HL-60 (cell line): ENCODE measurements at regions not wholly inside any gene's neighbourhood (a gene's known extent, or its start where the extent isn't known, plus 50 kb on each side); places are given as distances from the start of the nearest gene placed in this dataset.

Experiments used
- DNase-seq, 2 experiments: peaks; one replicate each; pipeline ENCODE4 v3.0.0-alpha.2; 2010 to 2020; ENCODE audit warnings: low read depth in 1 of 2, low spot score in 1 of 2
- H3K27ac ChIP-seq: fragments of 250-450 bp; sonication (Bioruptor Pico); replicated peaks from 2 replicates; pipeline ENCODE4 v1.5.1; 2020; ENCODE audit warnings: mild to moderate bottlenecking, moderate library complexity
- H3K27me3 ChIP-seq: fragments of 250-450 bp; sonication (Bioruptor Pico); 2 replicates; pipeline ENCODE4 v1.5.1; 2021; ENCODE audit warnings: mild to moderate bottlenecking, moderate library complexity; ENCODE audit not compliant: insufficient read depth, poor library complexity, severe bottlenecking
- H3K4me3 ChIP-seq: replicated peaks from 2 replicates; pipeline ENCODE4 v1.5.1; 2011; ENCODE audit warnings: mild to moderate bottlenecking, control low read depth, low read length; ENCODE audit not compliant: insufficient read depth
- GABPA ChIP-seq: IDR thresholded peaks from 2 replicates; pipeline ENCODE4 v1.6.1; 2012; ENCODE audit warnings: low read depth
- POLR2AphosphoS5 ChIP-seq: IDR thresholded peaks from 2 replicates; pipeline ENCODE4 v1.6.1; 2012; ENCODE audit warnings: low read depth
- SPI1 ChIP-seq: IDR thresholded peaks from 2 replicates; pipeline ENCODE4 v1.6.1; 2012; ENCODE audit warnings: low read depth, mild to moderate bottlenecking, borderline replicate concordance
- TF ChIP-seq, protein P1 (sequence below): IDR thresholded peaks from 2 replicates; pipeline ENCODE4 v1.6.1; 2012; ENCODE audit warnings: low read depth; ENCODE audit not compliant: insufficient replicate concordance
- TF ChIP-seq, protein P2 (sequence below): IDR thresholded peaks from one replicate; pipeline ENCODE4 v1.5.1; 2011; ENCODE audit warnings: low read length, control low read depth, inconsistent platforms; ENCODE audit not compliant: insufficient read depth

DNA sequence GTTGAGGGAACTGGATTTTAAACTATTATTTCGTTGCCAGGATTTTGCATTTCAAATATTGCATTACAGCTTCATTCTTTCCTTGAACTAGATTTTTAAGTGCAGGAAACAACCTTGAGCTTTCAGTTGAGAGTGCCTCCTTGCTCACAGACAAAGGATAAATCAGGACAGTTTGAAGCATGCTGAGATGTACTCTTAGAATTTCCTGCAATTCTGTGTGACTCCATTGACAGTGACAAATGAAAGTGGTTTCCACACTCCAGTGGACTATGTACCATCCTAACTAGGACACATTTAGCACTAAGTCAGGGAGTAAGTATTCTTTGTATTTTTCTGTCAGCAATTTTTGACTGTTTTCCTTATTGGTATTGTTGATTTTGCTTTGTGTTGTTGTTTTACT is 100.0 kb upstream of the PLCXD3 start:
- no peaks in the 10 kb centered on the region for H3K27me3 ChIP-seq
- no peak for TF ChIP-seq POLR2AphosphoS5
- TF ChIP-seq, protein P1, sequence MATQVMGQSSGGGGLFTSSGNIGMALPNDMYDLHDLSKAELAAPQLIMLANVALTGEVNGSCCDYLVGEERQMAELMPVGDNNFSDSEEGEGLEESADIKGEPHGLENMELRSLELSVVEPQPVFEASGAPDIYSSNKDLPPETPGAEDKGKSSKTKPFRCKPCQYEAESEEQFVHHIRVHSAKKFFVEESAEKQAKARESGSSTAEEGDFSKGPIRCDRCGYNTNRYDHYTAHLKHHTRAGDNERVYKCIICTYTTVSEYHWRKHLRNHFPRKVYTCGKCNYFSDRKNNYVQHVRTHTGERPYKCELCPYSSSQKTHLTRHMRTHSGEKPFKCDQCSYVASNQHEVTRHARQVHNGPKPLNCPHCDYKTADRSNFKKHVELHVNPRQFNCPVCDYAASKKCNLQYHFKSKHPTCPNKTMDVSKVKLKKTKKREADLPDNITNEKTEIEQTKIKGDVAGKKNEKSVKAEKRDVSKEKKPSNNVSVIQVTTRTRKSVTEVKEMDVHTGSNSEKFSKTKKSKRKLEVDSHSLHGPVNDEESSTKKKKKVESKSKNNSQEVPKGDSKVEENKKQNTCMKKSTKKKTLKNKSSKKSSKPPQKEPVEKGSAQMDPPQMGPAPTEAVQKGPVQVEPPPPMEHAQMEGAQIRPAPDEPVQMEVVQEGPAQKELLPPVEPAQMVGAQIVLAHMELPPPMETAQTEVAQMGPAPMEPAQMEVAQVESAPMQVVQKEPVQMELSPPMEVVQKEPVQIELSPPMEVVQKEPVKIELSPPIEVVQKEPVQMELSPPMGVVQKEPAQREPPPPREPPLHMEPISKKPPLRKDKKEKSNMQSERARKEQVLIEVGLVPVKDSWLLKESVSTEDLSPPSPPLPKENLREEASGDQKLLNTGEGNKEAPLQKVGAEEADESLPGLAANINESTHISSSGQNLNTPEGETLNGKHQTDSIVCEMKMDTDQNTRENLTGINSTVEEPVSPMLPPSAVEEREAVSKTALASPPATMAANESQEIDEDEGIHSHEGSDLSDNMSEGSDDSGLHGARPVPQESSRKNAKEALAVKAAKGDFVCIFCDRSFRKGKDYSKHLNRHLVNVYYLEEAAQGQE = no peak
- no peak for TF ChIP-seq SPI1
- TF ChIP-seq, protein P2, sequence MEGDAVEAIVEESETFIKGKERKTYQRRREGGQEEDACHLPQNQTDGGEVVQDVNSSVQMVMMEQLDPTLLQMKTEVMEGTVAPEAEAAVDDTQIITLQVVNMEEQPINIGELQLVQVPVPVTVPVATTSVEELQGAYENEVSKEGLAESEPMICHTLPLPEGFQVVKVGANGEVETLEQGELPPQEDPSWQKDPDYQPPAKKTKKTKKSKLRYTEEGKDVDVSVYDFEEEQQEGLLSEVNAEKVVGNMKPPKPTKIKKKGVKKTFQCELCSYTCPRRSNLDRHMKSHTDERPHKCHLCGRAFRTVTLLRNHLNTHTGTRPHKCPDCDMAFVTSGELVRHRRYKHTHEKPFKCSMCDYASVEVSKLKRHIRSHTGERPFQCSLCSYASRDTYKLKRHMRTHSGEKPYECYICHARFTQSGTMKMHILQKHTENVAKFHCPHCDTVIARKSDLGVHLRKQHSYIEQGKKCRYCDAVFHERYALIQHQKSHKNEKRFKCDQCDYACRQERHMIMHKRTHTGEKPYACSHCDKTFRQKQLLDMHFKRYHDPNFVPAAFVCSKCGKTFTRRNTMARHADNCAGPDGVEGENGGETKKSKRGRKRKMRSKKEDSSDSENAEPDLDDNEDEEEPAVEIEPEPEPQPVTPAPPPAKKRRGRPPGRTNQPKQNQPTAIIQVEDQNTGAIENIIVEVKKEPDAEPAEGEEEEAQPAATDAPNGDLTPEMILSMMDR = no peak
- TF ChIP-seq GABPA = no peak
- no peak for DNase-seq
- H3K27ac ChIP-seq = no peak overlapping the region
- H3K4me3 ChIP-seq = no peak overlapping the region

DNA sequence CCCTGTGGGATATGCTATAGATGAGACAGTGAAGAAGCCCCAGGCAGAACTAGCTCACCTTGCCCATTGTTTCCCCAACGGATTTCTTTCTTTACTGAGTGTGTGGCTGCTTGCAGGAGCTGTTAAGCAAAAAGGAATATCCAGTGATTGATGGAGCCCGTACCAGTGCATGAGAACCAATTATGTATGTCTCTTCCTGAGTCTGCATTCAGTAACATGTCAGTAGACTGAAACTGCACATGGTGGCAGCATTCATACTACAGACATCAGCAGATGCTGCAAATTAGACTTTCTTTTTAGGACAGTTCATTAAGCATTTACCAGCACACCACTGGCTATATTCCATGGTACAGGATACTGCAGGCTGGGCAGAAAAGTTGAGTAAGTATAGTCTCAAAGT is 90.3 kb upstream of the PLCXD3 start:
- no peak overlapping the region for H3K27ac ChIP-seq
- H3K27me3 ChIP-seq = no peaks in the 10 kb centered on the region
- no peak for DNase-seq
- no peak overlapping the region for H3K4me3 ChIP-seq
- TF ChIP-seq POLR2AphosphoS5 (no peak), GABPA (no peak), SPI1 (no peak)
- TF ChIP-seq, protein P2 = no peak
- TF ChIP-seq, protein P1 = no peak

DNA sequence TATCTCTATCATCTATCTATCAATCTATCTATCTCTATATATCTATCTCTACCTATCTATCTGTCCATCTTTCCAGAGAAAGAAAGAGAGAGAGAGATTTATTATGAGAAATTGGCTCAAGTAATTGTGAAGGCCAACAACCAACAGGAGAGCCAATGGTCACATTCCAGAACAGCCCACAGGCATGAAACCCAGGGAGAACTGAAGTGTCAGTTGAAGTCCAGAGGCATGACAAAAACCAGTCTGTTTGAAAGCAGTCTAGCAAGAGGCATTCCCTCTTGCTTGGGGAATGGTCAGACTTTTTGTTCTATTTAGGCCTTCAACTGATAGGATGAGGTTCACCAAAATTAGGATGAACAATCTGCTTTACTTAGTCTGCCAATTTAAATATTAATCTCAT is 87.6 kb upstream of the PLCXD3 start:
- Histone ChIP-seq H3K4me3 (no peak overlapping the region), H3K27ac (no peak overlapping the region), H3K27me3 (no peaks in the 10 kb centered on the region)
- TF ChIP-seq, protein P1 = no peak
- TF ChIP-seq GABPA = no peak
- TF ChIP-seq, protein P2 = no peak
- no peak for TF ChIP-seq SPI1
- no peak for TF ChIP-seq POLR2AphosphoS5
- DNase-seq = no peak
